Activated naive CD8-positive, alpha-beta T cell treated with anti-CD3 and anti-CD28 coated beads for 36 hours (primary cell): ENCODE measurements at regions not wholly inside any gene's neighbourhood (a gene's known extent, or its start where the extent isn't known, plus 50 kb on each side); places are given as distances from the start of the nearest gene placed in this dataset.

Source experiments
- DNase-seq: peaks from one replicate; pipeline ENCODE4 v3.0.0; 2021
- H3K27ac Mint-ChIP-seq: one replicate; pipeline ENCODE4 v1.8.0; 2022; ENCODE audit warnings: mild to moderate bottlenecking, moderate library complexity, mixed read lengths
- H3K27me3 Mint-ChIP-seq: one replicate; pipeline ENCODE4 v1.8.0; 2022; ENCODE audit warnings: mild to moderate bottlenecking, mixed read lengths
- H3K36me3 Mint-ChIP-seq: one replicate; pipeline ENCODE4 v1.8.0; 2021; ENCODE audit warnings: mild to moderate bottlenecking, mixed read lengths
- H3K4me1 Mint-ChIP-seq: one replicate; pipeline ENCODE4 v1.8.0; 2021; ENCODE audit warnings: mixed read lengths
- H3K4me3 Mint-ChIP-seq: one replicate; pipeline ENCODE4 v1.8.0; 2022; ENCODE audit warnings: mild to moderate bottlenecking, moderate library complexity, mixed read lengths
- H3K9me3 Mint-ChIP-seq: one replicate; pipeline ENCODE4 v1.8.0; 2022; ENCODE audit warnings: mixed read lengths

GRCh38 chr14:65310568-65310967 lies 102.0 kb upstream of the FUT8 start:
- H3K4me3 Mint-ChIP-seq, result no peak overlapping the region
- H3K4me1 Mint-ChIP-seq, result peaks cover 16% of the 10 kb centered on the region
- no peak for DNase-seq
- H3K36me3 Mint-ChIP-seq, result peaks cover 7% of the 10 kb centered on the region
- no peaks in the 10 kb centered on the region for H3K27me3 Mint-ChIP-seq
- peaks cover 4% of the 10 kb centered on the region for H3K9me3 Mint-ChIP-seq
- no peak overlapping the region for H3K27ac Mint-ChIP-seq

DNA sequence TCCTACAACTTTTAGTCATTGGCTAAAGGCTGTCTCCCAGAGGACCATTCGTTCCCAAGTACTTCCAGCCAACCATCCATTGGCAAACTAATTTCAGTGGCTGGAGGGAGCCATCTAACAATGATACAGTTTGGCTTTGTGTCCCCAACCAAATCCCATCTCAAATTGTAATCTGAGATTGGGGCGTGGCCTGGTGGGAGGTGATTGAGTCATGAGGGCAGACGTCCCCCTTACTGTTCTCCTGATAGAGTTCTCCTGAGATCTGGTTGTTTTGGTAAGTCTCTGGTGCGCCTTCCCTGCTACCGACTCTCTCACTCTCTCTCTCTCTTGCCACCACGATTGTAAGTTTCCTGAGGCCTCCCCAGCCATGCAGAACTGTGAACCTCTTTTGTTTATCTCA lies 99.7 kb upstream of the FUT8 start:
- Mint-ChIP-seq H3K4me1 (peaks cover 13% of the 10 kb centered on the region), H3K4me3 (no peak overlapping the region), H3K27ac (no peak overlapping the region), H3K27me3 (no peaks in the 10 kb centered on the region), H3K9me3 (peaks cover 8% of the 10 kb centered on the region), H3K36me3 (peaks cover 11% of the 10 kb centered on the region)
- DNase-seq, result no peak

- Mint-ChIP-seq H3K4me3 (no peak overlapping the region), H3K27me3 (no peaks in the 10 kb centered on the region), H3K9me3 (peaks cover 6% of the 10 kb centered on the region), H3K4me1 (peaks cover 55% of the 10 kb centered on the region), H3K27ac (peak overlapping the region; percentile 34), H3K36me3 (peaks cover 10% of the 10 kb centered on the region)
- no peak for DNase-seq
These were observed 93.7 kb upstream of the FUT8 start for GRCh38 chr14:65318636-65319506.

DNA sequence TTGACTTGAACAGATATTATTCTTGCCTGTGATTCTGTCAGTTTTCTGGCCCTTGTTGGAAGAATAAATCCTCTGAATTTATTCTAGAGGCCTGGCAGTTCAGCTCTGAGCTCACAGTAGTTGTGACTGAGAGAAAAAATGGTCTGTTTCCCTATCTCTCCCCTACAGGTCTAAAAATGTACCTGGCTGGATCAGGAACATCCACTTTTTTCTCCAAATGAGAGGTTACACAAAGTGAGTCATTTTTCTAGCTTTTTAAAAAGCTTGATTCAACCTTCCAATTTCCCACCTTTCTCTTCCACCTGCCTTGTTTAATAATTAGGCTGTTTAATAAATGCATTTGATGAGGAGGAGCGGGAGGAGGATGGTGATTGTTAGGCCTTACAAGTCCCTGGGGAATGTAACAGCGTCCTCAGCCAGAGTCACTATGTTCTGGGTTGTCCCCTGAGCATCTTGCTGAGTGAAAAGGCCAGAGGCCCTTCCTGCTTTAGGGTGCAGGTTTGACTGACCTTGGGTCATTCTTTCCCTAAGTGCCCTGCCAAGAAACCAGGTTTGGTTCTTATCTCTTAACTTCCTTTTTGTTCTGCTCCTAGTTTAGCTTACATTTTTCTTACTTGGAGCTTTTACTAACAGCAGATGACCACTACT lies 91.7 kb upstream of the FUT8 start:
- peak overlapping the region; percentile 1 for H3K4me3 Mint-ChIP-seq
- H3K36me3 Mint-ChIP-seq, result peaks cover 9% of the 10 kb centered on the region
- no peaks in the 10 kb centered on the region for H3K27me3 Mint-ChIP-seq
- DNase-seq, result no peak
- peaks cover 6% of the 10 kb centered on the region for H3K9me3 Mint-ChIP-seq
- H3K27ac Mint-ChIP-seq, result peak overlapping the region; percentile 36
- peaks cover 43% of the 10 kb centered on the region for H3K4me1 Mint-ChIP-seq

GRCh38 chr14:65321370-65321875 lies 91.1 kb upstream of the FUT8 start:
- peaks cover 4% of the 10 kb centered on the region for H3K36me3 Mint-ChIP-seq

GRCh38 chr14:65329481-65329880 lies 83.0 kb upstream of the FUT8 start:
- no peaks in the 10 kb centered on the region for H3K27me3 Mint-ChIP-seq
- H3K27ac Mint-ChIP-seq, result no peak overlapping the region
- no peak overlapping the region for H3K4me3 Mint-ChIP-seq
- peaks cover 7% of the 10 kb centered on the region for H3K36me3 Mint-ChIP-seq
- DNase-seq, result no peak
- H3K4me1 Mint-ChIP-seq, result peaks cover 25% of the 10 kb centered on the region
- H3K9me3 Mint-ChIP-seq, result peaks cover 1% of the 10 kb centered on the region

More at GRCh38 chr14:65321370-65321875, 91.1 kb upstream of the FUT8 start:
- Mint-ChIP-seq H3K27me3 (no peaks in the 10 kb centered on the region), H3K27ac (peak overlapping the region; percentile 36), H3K4me3 (peak overlapping the region; percentile 1), H3K4me1 (peaks cover 43% of the 10 kb centered on the region), H3K9me3 (peaks cover 3% of the 10 kb centered on the region)
- no peak for DNase-seq

- Mint-ChIP-seq H3K36me3 (peaks cover 9% of the 10 kb centered on the region), H3K9me3 (peaks cover 1% of the 10 kb centered on the region), H3K4me3 (no peak overlapping the region), H3K27ac (no peak overlapping the region), H3K27me3 (no peaks in the 10 kb centered on the region), H3K4me1 (peaks cover 29% of the 10 kb centered on the region)
- DNase-seq, result no peak
These were observed 82.6 kb upstream of the FUT8 start for GRCh38 chr14:65329911-65330310.

DNA sequence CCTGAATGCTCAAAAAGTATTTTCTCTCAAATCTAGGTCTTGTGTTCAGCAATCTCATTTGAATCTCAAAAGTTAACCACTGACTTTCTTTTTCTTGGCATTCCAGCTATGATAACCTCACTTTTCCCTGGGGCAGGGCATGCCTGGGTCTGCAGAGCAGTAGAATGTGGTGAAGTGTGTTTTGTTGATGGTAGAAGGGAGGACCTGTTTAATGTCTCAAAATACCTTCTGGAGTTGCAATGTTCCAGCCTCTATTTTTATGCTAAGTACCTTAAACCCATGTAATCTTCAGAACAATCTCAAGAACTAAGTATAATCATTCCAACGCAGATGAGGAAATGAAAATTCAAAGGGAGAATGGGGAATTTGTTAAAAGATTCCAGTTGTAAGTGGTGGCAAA lies 82.1 kb upstream of the FUT8 start:
- H3K27ac Mint-ChIP-seq, result no peak overlapping the region
- H3K4me1 Mint-ChIP-seq, result peaks cover 33% of the 10 kb centered on the region
- H3K9me3 Mint-ChIP-seq, result peaks cover 1% of the 10 kb centered on the region
- no peak overlapping the region for H3K4me3 Mint-ChIP-seq
- no peak for DNase-seq
- H3K36me3 Mint-ChIP-seq, result peaks cover 9% of the 10 kb centered on the region
- no peaks in the 10 kb centered on the region for H3K27me3 Mint-ChIP-seq

DNA sequence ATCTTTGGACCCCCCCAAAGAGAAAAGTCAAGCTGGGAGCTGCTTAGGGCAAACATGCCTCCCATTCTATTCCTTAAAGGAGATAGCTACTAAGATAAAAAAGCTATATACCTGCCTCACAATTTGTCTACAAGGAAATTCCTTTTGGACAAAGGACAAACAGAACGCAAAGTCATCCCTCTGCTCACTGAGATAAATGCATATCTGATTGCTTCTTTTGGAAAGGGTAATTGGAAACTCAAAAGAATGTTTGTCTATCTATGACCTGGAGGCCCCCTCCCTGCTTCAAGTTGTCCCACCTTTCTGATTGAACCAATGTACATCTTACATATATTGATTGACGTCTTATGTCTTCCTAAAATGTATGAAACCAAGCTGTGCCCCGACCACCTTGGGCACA lies 80.9 kb upstream of the FUT8 start:
- H3K4me3 Mint-ChIP-seq, result no peak overlapping the region
- H3K9me3 Mint-ChIP-seq, result peaks cover 1% of the 10 kb centered on the region
- H3K27me3 Mint-ChIP-seq, result no peaks in the 10 kb centered on the region
- no peak overlapping the region for H3K27ac Mint-ChIP-seq
- peaks cover 12% of the 10 kb centered on the region for H3K36me3 Mint-ChIP-seq
- peaks cover 44% of the 10 kb centered on the region for H3K4me1 Mint-ChIP-seq
- no peak for DNase-seq

- no peak overlapping the region for H3K27ac Mint-ChIP-seq
- no peaks in the 10 kb centered on the region for H3K27me3 Mint-ChIP-seq
- peaks cover 13% of the 10 kb centered on the region for H3K36me3 Mint-ChIP-seq
- peaks cover 1% of the 10 kb centered on the region for H3K9me3 Mint-ChIP-seq
- no peak overlapping the region for H3K4me3 Mint-ChIP-seq
- peaks cover 45% of the 10 kb centered on the region for H3K4me1 Mint-ChIP-seq
- DNase-seq, result no peak
These were observed 80.2 kb upstream of the FUT8 start for GRCh38 chr14:65332141-65332871.

DNA sequence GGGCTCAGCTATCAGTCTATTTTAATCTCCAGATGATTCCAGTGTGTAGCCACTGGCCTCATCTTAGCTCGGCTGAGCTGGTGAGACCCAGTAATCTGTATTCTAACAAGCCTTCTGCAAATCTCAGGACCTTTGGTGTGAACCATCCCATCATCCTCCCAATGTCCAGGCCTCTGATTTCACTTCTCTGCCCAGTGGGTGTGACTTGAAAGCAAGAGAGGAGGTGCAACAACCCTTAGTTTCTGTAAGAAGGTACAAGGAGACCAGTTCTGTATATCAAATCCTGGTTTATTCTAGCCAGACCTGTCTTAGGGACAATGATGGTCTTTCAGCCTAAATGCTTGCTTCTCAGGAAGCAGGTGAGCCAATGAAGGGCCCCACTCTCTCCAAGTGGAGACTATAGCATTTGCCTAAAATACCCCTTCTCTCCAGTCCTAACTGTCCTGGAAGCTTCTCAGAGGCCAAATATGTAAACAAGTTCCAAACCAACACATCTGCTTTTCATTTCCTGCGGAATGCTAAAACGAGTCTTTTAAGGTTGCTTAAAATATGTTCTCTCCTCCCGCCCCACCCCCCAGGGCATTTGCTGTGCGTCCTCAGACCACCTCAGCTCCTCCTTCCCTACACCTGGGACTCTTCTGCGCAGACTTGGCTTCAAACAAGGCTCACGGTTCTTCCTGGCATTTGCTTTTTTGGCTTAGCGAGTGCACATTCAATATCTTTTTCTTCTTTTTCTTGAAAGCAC lies 78.4 kb upstream of the FUT8 start:
- peak overlapping the region; percentile 85 for H3K27ac Mint-ChIP-seq
- H3K4me3 Mint-ChIP-seq, result no peak overlapping the region
- DNase-seq, result no peak
- H3K4me1 Mint-ChIP-seq, result peaks cover 54% of the 10 kb centered on the region
- H3K36me3 Mint-ChIP-seq, result peaks cover 22% of the 10 kb centered on the region
- peaks cover 1% of the 10 kb centered on the region for H3K9me3 Mint-ChIP-seq
- H3K27me3 Mint-ChIP-seq, result no peaks in the 10 kb centered on the region

DNA sequence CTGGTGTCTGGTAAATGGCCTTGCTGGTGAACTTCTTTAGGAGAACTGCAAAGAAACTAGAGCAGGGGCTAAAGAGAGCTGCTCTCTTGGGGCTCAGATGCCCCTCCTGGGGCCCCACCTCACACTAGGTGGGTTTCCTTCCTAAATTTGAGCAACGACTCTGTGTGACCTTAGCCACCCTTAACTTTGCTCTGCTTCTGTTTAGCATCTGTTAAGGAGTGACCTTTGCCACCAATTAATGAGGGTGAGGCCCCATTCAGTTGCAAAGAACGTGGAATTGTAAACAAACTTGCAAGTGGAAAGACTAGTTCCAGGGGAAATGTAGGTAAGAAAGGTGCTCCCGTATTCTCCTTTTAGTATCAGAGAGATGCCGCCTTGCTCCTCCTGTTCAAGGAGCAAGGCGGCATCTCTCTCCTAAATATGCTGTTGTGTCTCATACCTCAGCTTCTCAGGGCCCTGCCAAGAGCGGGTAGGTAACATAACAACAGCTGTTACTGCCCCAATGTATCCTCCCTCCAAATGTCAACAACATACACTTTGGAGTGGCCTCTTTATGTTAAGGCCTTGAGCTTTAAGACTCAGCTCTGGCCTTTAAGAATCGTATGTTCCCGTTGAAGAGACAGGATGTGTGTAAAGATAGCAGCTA lies 77.6 kb upstream of the FUT8 start:
- Mint-ChIP-seq H3K27me3 (no peaks in the 10 kb centered on the region), H3K4me3 (no peak overlapping the region)

GRCh38 chr14:65335411-65335947 lies 77.1 kb upstream of the FUT8 start:
- Mint-ChIP-seq H3K27ac (peak overlapping the region; percentile 85), H3K27me3 (no peaks in the 10 kb centered on the region), H3K9me3 (peaks cover 3% of the 10 kb centered on the region), H3K4me3 (no peak overlapping the region), H3K4me1 (peaks cover 56% of the 10 kb centered on the region), H3K36me3 (peaks cover 24% of the 10 kb centered on the region)
- DNase-seq, result no peak

More for the DNA sequence above, 77.6 kb upstream of the FUT8 start:
- H3K9me3 Mint-ChIP-seq, result peaks cover 2% of the 10 kb centered on the region
- peak overlapping the region; percentile 85 for H3K27ac Mint-ChIP-seq
- peaks cover 23% of the 10 kb centered on the region for H3K36me3 Mint-ChIP-seq
- H3K4me1 Mint-ChIP-seq, result peaks cover 58% of the 10 kb centered on the region
- DNase-seq, result no peak

DNA sequence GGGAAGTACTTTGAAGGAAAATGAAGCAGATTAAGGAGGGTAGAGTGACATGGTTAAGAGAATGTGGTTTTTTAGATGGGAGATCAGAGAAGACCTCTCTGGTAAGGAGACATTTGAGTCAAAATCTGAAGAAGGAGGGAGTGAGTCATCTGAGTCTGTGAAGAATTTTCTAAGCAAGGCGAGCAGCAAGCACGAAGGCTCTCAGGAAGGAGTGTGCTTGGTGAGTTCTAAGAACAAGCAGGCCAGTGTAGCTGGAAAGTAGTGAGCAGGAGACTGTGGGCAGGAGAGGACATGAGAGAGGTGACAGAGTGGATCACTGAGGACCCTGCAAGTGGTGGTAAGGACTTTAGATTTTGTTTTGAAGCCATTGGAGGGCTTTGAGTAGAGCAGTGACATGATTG lies 76.3 kb upstream of the FUT8 start:
- Mint-ChIP-seq H3K27me3 (no peaks in the 10 kb centered on the region), H3K4me1 (peaks cover 57% of the 10 kb centered on the region)

More for the DNA sequence above, 76.3 kb upstream of the FUT8 start:
- peak; percentile 70 for DNase-seq
- H3K36me3 Mint-ChIP-seq, result peaks cover 29% of the 10 kb centered on the region
- H3K4me3 Mint-ChIP-seq, result peak overlapping the region; percentile 83
- H3K27ac Mint-ChIP-seq, result peak overlapping the region; percentile 92
- peaks cover 3% of the 10 kb centered on the region for H3K9me3 Mint-ChIP-seq
